GM21619 (cell line): ENCODE measurements at regions not wholly inside any gene's neighbourhood (a gene's known extent, or its start where the extent isn't known, plus 50 kb on each side); places are given as distances from the start of the nearest gene placed in this dataset.
"Not testable (repeated sequence)": the region's sequence is repeated elsewhere in the genome, so short reads cannot be mapped to it uniquely, and the experiment has no call there.

Experiments
- ATAC-seq: cut with Tn5 transposase; IDR thresholded peaks from one replicate; pipeline ENCODE4 v1.9.1; 2021; ENCODE audit not compliant: unreplicated experiment

- ATAC-seq: no peak
Observed at GRCh38 chr5:21613971-21614488, 1239.1 kb downstream of the CDH12 start.

DNA sequence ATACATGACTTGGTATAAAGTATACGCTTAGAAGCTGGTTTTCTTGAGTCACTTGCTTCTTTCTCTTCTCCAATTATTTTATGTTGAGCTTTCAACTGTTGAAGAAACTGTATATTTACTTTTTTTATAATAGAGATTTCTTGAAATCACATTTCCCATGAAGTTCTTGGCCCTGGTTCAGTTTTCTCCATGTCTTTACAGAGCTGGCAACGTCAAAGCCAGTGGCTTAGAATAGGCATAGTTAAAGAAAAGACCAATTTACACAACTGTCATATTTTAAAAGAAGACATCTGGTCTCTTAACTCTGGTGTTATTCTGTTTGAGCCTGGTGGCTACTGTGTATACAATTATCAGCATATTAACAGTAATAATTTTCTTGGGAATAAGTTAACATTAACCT lies 1249.3 kb downstream of the CDH12 start:
- ATAC-seq: no peak

DNA sequence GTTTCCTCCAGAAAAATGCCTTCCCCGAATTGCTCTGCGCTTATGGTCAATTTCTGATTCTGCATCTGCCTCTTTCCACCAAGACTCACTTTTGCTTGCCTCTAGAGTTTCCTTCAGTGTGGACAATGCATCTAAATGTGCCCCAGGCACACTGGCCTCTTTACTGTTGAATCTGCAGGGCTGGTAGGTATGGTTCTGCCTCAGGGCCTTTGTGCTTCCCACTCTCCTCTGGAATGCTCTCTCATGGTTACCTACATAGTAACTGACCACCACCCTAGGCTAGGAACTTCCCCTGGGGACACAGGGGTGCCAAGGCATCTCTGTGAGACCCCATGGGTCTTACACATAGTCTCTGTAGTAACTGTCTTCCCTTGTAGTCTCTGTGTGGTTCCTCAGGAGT lies 1258.6 kb downstream of the CDH12 start:
- no peak for ATAC-seq

DNA sequence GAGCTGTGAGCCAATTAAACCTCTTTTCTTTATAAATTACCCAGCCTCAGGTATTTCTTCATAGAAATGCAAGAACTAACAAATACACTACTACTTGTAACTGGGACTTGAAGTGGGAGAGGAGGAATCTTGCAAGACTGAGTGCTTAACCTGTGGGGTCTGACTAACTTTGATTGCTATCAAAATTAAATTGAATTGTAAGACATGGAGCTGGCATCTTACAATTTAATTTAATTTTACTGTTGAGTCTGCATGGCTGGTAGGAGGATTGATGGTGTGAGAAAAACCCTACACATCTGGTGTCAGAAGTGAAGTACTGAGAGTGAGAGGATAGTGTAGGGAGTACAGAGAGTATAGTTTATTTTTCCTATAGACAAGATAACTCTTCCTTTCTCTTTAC lies 1259.9 kb downstream of the CDH12 start:
- ATAC-seq: no peak

GRCh38 chr5:21581508-21581907 lies 1271.6 kb downstream of the CDH12 start:
- no peak for ATAC-seq

GRCh38 chr5:21574961-21575360 lies 1278.2 kb downstream of the CDH12 start:
- ATAC-seq: no peak

GRCh38 chr5:21574438-21574837 lies 1278.7 kb downstream of the CDH12 start:
- no peak for ATAC-seq

GRCh38 chr5:21573416-21574314 lies 1279.5 kb downstream of the CDH12 start:
- ATAC-seq: no peak

- not testable (repeated sequence) for ATAC-seq
Observed at GRCh38 chr5:21571196-21571595, 1281.9 kb downstream of the CDH12 start.

GRCh38 chr5:21559109-21559508 lies 1294.0 kb downstream of the CDH12 start:
- ATAC-seq: not testable (repeated sequence)

- ATAC-seq: not testable (repeated sequence)
Observed at GRCh38 chr5:21552263-21552662, 1300.9 kb downstream of the CDH12 start.

DNA sequence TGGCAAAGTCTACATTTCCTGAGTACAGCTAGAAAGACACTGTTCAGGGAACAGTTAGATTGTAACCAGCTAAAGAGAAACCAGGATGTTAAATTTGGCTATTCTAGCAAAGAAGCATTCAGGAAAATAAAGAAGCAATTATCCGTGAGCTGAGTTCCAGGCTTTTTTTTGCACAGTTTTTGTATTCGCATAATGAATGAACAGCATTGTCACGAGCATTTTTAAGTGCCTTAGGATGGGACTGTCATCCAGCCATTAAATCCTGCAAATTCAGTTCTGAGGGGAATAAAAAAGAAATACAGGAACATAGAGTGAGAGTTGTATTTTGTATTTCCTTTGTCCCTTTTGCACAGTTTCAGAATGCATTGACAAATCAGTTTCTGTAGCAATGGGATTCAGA lies 1302.2 kb downstream of the CDH12 start:
- not testable (repeated sequence) for ATAC-seq

- ATAC-seq: not testable (repeated sequence)
Observed at GRCh38 chr5:21547656-21548055, 1305.5 kb downstream of the CDH12 start.

DNA sequence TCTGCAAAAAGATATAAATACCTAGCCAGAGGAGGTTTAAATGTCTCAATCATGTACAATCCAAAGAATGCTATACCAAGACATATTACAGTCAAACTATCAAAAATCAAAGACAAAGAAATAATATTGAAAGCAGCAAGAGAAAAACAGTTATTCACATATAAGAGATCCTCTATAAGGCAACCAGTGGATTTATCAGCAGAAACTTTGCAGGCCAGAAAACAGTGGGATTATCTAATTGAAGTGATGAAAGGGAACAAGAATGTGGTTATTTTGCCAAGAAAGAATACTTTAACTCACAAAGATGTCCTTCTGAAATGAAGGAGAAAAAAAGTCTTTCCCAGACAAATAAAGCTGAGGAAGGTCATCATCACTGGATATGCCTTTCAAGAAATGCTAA lies 1318.0 kb downstream of the CDH12 start:
- not testable (repeated sequence) for ATAC-seq

DNA sequence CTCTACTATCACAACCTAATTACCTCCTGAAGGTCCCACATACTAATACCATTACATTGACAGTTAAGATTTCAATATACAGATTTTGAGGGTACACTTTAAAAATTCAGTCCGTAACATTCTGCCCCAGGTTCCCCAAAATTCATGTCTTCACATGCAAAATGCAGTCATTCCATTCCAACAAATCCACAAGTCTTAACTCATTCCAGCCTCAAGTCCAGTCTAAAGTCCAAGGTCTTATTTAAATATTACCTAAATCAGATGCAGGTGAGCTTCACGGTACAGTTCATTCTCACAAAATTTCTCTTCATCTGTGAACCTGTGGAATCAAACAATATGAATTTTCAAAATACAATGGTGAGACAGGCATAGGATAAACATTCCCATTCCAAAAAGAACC lies 1332.0 kb downstream of the CDH12 start:
- not testable (repeated sequence) for ATAC-seq

GRCh38 chr5:21496926-21497325 lies 1356.2 kb downstream of the CDH12 start:
- ATAC-seq: not testable (repeated sequence)

DNA sequence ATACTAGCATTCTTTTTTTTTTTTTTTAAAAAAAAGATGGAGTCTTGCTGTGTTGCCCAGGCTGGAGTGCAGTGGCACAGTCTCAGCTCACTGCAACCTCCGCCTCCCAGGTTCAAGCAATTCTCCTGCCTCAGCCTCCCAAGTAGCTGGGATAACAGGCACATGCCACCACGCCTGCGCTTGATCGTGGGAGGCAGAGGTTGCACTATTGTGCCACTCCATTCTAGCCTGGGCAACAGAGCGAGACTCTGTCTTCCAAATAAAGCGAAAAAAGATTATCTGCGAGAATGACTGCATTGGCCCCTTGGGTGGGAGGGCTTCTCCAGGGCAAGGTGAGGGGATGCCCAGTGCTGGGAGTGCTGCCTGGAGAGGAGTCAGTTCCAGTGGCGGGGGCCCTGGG lies 1357.1 kb downstream of the CDH12 start:
- ATAC-seq: not testable (repeated sequence)

- ATAC-seq: not testable (repeated sequence)
Observed at GRCh38 chr5:21495235-21495634, 1357.9 kb downstream of the CDH12 start.

- not testable (repeated sequence) for ATAC-seq
Observed at GRCh38 chr5:21494033-21494432, 1359.1 kb downstream of the CDH12 start.

- not testable (repeated sequence) for ATAC-seq
Observed at GRCh38 chr5:21491182-21491581, 1362.0 kb downstream of the CDH12 start.

- ATAC-seq: not testable (repeated sequence)
Observed at GRCh38 chr5:21488828-21489227, 1364.3 kb downstream of the CDH12 start.

GRCh38 chr5:21485458-21486000 lies 1367.6 kb downstream of the CDH12 start:
- ATAC-seq: not testable (repeated sequence)
